Cerebellar nuclear complex (tissue), 1 donor: ENCODE measurements at regions not wholly inside any gene's neighbourhood (a gene's known extent, or its start where the extent isn't known, plus 50 kb on each side); places are given as distances from the start of the nearest gene placed in this dataset.

Experiments
- DNase-seq, 2 experiments: peaks; one replicate each; lab custom pipeline; 2025; lab: John Stamatoyannopoulos, UW

DNA sequence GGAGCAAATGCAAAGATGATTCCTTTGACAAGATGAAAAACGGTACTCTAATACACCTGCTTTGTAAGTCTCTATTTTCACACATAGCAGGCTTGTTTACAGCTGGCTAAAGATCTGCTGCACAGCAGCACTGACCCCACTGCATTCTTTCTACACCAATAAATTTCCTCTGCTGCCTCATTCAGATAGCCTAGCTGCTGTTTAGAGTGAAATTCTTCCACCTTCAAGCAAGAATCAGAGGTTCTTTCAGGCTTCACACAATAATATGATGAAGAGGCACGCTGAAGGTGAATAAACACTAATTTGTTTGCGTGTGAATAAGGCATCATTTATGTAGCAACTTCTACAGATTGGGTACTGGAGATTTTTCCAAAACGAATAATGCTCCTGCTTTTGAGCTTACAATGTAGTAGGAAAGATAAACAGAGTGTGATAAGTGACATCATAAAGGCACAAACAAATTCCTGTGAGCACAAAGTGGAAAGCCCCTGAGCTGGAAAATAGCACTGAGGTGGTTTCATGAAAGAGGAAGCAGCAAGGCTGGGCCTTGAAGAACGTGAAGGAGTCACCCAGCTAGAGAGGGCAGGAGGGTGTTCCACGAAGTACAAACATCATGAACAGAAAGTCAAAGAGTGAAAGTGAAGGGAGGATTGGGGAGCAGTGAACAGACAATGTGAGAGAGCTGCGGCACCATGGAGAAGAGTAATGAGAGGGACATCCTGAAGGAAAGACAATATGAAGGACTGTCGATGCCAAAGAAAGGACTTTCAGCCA, 543.4 kb downstream of the CD83 start:
- DNase-seq: no peak

DNA sequence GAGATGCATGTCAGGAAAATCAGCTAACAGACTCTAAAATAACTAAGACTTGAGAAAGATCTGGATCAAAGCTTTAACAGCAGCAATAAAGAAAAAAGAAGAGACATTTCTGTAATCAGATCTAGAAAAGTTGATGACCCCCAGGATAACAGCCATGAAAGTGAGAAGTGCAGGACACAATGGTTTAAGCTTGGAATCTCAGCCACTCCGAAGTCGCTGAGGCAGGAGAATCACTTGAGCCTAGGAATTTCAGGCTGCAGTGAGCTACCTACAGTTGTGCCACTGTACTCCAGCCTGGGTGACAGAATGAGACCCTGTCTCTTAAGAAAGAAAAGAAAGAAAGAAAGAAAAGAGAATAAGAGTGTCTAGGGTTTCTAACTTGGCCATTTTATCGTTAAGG, 544.1 kb downstream of the CD83 start:
- no peak for DNase-seq

DNA sequence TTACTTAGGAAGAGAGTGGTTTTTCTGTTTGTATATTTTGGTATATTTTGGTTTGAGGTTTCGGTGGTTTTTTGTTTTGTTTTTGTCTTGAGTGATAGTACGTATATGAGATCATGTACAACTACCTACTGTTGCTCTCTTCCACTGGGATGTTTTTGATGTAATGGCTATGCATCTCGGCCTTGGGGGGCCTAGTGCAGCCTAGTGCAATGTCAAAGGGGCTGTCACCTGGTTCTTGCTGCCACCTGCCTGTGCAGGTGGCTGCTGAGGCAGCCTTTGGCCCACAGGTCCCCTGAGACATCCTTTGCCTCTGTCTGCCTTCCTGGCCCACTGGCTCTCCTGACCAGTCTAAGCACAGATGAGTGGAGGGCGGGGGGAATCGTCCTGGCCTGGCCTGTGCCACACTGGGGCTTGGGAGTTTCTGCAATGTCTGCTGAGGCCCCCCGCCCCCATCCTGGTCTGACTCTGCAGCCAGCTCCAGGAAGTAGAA, 546.6 kb downstream of the CD83 start:
- no peak for DNase-seq

DNA sequence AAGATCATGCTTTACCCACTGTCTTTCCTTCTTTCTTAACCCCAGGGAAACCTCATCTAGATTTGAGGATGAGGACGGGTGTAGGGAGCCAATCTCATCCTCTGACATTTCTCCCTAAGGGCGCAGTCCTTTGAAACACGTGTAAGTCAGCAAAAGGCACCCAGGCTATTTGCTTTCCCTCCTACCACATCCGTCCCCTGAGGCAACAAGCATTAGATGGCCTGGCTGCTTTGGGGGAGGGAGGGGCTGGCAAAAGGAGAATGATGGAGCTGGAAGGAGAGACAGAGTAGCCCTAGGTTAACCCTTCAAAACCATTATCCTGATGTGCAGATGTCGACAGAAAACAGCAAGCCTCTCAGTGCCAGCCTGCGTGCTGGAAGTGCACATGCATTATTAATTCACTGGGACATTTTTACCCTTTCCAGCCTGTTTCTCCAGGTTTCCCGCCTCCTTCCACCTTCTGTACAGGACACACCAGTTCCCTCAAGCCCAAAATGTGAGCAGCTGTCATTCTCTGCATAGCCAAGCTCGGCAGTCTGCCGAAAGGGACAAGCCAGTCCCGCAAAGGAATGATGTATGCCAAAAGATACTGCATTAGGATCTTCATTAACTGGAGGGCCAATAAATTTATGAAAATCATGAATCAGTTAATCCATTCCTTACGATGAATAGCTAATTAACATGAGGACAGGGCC, 547.2 kb downstream of the CD83 start:
- peak; percentile 41 to 85 for DNase-seq

DNA sequence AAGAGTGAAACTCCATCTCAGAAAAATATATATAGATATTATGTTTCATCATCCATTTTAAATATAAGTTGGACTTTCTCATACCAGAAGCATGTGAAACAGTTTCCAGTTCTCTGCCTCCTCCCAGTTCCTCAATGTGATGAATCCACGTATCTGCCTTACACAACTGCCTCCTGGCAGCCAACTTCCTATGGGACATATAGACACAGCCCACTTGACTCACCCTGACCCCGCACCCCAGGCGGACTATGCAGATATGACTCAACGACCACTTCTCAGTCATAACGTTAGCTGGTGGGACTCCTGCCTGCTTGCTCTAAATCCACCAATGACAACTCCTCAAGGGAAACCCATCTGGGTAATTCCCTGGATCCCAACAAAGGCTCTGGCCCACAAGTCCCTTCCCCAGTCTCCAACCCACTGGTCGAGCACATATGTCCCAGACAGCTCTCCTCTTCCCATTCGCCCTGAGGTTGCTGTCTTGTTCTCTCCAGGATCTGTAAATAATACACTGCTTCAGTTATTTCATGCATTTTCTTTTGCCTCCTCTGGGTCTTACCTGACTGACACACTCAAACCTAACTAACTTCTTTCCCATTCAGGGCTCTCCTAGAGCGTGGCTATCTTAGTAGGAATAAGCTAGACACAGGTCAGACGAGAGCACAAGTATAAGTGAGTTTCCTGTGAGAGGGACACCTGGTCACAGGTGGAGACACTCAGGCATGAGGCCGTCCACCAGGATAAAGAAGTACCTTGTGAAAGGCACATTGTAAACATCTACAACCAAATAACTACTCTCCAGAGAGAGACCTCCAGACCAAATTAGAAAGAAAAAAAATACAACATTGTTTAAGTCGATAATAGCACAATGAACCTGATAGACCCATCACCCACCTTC, 548.5 kb downstream of the CD83 start:
- no peak for DNase-seq

DNA sequence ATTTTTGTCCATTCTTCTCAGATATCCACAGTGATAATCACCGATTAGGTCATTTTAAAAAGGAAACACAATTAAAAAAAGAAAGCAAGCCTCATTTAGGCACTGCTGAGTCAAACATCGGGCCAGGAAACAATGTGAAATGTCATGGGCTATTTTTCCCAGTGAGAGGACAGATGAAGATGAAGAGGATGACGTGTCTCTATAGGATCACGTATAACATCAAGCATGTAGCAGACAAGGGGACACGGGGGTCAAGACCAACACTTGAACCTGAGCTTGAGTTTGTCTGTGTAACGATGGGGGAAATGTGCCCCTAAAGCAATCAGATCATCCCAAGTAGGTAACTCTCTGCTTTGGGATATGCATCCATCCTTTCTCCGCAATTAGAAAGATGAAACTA, 553.2 kb downstream of the CD83 start:
- DNase-seq: no peak

DNA sequence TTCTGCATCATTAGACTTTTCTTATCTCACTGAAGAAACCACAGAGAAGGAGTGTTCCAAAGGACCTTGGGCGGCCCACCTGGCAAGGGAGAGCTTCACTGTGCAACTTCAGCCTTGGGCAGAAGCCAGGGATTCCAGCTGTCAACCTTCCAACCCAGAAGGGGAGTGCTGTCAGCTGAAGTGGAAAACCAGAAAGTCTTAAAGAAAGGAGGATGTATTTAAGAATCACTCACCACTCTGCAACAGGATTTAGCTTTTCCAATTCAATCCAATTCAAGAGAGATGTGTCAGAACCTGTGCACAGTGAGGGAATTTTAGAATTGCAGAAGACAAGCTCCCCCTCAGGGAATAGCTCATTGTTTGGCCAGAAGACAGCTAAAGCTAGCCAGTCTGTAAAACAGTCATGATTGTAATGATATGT, 553.7 kb downstream of the CD83 start:
- DNase-seq: no peak

DNA sequence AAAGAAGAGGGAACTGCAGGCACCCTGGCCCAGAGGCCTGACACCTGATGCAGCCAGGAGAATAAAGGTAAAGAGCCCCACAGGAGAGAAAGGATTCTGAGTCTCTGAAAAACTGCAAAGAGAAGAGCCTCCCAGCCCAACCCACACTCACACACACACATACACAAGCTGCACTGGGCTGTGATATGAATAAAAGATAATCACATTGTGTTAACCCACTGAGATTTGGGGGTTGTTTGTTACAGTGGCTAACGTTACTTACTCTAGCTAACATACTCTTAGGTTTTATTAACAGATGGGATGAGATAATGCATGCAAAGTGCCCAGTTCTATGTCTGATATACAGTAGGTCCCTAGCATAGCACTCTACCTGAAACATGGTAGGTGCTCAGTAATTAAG, 554.4 kb downstream of the CD83 start:
- no peak for DNase-seq

DNA sequence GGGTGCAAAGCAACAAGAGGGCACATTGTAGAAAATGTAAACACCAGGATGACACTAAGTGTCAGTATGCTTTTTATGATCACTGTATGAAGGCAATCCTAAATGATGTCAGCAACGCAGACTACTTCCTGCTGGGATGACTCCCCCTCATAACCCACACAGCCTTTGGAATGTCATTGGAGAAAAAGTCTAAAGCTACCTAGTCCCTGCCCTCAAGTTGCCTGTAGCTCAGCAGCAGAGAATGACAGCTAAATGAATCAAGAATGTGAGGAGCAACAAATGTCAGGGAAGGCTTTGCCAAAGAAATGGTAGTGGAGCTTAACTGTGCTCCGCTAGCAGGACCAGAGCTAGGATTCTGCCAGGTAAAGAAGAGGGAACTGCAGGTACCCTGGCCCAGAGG, 555.6 kb downstream of the CD83 start:
- no peak for DNase-seq

DNA sequence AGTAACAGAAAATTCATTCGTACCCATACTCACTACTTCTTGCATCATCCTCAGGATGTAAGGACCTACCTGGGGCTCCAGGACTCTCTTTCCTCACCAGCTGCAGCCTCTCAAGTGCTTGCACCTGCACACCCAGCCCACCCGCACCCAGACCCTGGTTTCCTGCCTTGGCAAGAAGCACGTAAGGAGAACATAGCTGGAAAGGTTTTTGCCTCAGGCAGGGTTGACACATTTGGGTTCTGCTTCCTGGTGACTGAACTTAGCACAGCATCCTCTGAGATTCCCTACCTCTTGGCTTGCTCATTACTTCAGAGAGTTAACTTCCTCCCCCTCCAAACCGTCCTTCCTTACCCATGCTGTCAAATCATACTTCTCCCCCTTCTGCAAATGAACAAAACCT, 556.9 kb downstream of the CD83 start:
- DNase-seq: no peak

DNA sequence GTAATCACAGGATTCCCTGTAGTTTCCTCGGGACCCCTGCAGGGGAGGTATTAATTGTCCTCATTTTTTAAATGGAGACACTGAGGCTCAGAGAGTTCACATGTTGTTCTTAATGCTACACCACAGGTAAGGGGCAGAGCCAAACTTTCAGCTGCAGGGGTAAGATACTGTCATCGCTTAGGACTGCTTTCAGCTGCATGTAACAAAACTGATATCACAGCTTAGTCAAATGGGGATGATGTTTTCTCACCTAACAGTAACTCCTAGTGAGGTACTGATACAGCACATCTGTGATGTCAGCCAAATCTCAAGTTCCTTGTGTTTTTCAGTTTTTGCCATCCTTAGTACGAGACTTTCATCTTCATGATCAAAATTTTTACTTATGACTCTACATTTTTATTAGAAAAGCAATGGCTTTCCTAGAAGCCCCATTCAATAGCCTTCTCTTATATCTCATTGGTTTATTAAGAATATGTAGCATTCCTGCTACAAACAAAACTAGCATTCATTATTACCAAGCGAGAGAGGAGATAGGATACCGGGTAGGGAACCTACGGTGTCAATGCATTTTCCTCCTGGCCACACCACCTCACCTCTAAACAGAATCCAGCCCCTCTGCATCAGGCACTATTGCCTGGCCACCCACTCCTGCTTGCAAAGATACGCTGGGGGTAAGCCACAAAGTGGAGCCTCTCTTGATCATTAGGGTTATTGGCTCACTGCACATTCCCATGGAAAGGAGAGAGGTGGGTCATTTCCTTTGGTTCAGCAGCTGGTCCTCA, 557.5 kb downstream of the CD83 start:
- DNase-seq: no peak

DNA sequence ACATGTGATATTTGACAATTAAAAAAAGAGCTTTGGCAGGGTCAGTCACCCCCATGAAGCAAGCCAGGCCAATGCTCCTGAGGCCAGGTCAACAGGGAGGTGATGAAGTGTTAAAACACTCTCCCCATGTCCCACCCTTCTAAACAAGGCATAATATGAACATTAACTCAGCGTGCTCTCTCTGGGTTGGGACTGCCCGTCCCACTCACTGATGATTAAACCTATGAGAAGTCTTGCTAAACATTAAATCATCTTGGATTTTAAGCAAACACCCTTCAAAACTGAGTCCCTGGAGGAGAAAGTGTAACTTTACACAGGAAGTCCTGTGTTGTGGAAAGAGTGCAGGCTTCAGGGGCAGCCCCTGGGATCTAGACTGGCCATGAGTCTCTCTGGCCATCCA, 558.5 kb downstream of the CD83 start:
- DNase-seq: no peak

DNA sequence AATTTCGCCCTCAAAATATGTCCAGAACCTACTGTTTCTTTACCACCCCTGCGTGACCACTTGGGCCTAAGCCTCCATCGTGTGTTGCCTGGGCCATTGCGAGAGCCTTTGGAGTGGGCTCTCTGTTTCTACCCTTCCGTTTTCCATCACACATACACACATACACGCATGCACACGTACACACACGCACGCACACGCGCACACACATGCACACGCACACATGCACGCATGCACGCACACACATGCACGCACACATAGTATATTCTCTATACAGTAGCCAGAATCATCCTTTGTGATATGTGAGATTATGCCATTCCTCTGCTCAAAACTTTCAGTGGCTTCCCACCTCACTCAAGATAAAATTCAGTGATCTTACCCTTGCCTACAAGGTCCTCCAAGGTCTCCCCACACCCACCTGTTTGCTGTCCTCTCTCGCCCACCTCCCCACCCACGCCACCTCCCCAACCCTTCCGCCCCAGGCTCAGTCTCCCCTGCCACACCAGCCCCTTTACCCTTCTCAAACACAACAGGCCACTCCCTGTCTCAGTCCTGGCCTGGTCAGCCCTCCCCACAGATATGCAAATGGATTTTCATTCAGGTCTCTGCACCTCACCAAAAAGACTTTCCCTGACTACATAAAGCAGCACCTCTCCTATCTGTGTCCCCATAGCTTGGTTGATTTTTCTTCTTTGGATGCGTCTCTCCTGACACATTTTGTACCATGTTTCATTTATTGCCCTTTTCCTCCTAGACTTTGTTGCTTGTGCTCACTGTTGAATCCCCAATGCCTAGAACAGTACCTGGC, 559.6 kb downstream of the CD83 start:
- no peak for DNase-seq

DNA sequence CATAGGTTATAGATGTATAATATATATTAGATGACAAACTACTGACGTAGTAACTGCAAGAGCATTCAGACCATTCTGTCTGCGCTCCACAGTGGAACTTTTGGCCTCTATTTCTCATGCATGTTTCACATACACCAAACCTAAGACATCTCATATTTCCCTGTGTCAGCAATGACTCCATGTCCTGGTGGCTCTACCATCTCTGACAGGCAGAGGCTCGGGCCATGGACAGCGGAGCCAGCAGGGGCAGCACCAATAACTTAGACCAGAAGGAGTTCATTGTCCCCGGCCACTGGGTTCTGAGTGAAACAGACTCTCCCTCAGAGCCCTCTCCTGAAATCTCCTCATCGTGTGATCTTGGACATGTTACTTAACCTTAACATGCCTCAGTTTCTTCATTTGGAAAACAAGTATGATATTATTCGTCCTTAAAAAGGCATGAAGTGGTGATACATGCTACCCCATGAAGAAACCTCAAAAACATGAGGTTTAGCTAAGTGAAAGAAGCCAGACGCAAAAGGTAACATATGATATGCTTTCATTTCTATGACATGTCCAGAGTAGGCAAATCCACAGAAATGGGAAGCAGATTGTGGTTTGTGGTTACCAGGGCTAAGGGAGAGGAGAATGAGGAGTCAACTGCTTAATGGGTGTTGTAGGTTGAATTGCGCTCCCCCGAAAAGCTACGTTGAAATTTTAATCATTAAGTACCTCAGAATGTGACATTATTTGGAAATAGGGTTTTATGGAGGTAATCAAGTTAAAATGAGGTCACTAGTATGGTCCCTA, 564.0 kb upstream of the JARID2 start:
- DNase-seq: no peak

DNA sequence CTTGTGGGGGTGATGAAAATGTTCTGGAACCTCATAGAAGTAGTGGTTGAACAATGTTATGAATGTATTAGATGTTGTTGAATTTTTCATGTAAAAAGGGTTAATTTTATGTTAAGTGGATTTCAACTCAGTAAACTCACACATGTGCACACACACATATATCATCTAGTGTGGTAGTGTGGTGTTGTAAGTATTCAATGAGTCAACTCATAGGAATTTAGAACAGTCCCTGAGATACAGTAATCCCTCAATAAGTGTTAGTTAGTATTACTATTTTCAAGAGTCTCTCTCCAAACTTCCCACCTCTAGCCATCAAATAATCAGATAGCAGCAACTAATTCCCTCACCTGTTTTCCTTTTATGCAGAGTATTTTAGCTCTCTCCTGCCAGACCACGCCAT, 563.1 kb upstream of the JARID2 start:
- no peak for DNase-seq

DNA sequence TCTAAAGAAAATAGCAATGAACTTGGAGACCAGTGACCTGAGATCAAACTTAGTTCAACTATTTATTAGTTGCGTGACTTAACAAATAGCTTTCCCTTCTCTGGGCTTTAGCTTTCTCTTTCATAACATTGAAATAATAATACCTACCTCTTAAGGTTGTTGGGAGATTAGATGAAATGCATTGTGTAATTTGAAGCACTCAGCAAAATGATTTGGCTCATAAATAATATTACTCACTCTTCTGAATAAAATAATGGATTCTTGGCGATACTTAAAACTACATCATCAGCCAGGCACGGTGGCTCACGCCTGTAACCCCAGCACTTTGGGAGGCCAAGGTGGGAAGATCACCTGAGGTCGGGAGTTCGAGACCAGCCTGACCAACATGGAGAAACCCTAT, 556.2 kb upstream of the JARID2 start:
- no peak for DNase-seq

DNA sequence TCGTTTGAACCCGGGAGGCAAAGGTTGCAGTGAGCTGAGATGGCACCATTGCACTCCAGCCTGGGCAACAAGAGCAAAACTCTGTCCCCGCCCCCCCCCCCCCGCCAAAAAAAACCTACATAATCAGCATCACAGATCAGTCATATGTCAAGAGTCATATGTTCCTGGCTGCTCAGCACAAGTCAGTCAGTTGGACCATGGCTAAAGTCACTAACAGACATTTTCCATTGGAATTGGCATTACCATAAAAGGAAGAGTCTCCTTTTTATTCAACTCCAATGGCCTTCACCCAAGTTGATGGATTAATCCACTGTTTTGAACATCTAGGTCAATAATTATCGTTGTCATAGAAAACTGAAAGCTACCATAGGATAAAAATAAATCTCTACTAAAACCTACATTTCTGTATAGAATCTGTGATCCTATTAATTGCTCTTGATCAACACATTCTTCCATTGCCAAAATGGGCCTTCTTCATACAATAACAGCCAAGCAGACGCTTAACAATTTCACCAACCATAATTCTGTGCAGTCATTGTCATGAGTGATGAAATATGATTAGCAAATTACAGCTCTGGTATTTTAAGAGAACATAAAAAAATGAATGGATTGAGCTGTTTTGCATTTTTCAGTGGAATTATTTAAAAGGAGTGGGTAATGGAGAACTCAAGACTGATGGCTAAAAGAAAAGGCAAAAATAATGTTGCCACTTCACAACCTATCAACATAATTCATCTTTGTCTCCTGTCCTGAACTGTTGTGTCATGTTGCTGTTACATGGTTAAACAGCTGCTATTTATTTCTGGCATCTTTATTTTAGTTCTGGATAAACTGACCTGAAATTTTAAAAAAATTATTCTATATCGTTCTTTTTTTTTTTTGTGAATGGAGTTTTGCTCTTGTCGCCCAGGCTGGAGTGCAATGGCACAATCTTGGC, 555.5 kb upstream of the JARID2 start:
- DNase-seq: no peak

DNA sequence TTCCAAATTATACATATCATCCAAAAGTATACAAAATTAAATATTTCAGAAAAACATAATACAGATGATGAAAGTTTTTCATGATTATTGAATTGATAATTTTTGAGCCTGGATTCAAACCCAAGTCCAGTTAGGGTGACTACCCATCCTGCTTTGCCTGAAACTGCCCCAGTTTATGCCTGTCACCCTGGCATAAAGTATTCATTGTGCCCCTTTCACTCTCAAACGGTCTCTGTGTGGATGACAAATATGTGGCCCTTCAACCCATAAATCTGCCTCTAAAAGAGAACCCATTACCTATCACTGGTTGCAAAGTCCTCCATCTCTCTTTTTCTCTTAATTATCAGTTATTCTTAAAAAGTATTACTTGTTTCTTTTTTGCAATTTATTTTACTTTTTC, 553.7 kb upstream of the JARID2 start:
- no peak for DNase-seq
